BLaER1 treated with 17β-estradiol and CSF1 and Interleukin-3, amounts not matched to agents 10 nM and 100 nM (cell line): ENCODE measurements at regions not wholly inside any gene's neighbourhood (a gene's known extent, or its start where the extent isn't known, plus 50 kb on each side); places are given as distances from the start of the nearest gene placed in this dataset.
"Not testable (repeated sequence)": the region's sequence is repeated elsewhere in the genome, so short reads cannot be mapped to it uniquely, and the experiment has no call there.

Source experiments
- H3K27ac ChIP-seq, 11 experiments: shearing (Covaris generic); formaldehyde crosslinking; 2 replicates each; pipeline ENCODE4 v1.8.1; 2022
- H3K27me3 ChIP-seq, 11 experiments: shearing (Covaris generic); formaldehyde crosslinking; 2 replicates each; pipeline ENCODE4 v1.8.1; 2022
- H3K36me3 ChIP-seq, 11 experiments: shearing (Covaris generic); formaldehyde crosslinking; 2 replicates each; pipeline ENCODE4 v1.8.1; 2022
- H3K4me1 ChIP-seq, 10 experiments: shearing (Covaris generic); formaldehyde crosslinking; 2 replicates each; pipeline ENCODE4 v1.8.1; 2022
- H3K4me2 ChIP-seq, 11 experiments: shearing (Covaris generic); formaldehyde crosslinking; 2 replicates each; pipeline ENCODE4 v1.8.1; 2022
- H3K4me3 ChIP-seq, 10 experiments: shearing (Covaris generic); formaldehyde crosslinking; 2 replicates each; pipeline ENCODE4 v1.8.1; 2022
- H3K9ac ChIP-seq, 11 experiments: shearing (Covaris generic); formaldehyde crosslinking; 2 replicates each; pipeline ENCODE4 v1.8.1; 2022
- H3K9me3 ChIP-seq, 11 experiments: shearing (Covaris generic); formaldehyde crosslinking; replicated peaks in 1 of 11; 2 replicates each; pipeline ENCODE4 v1.8.1; 2022
- H4K20me1 ChIP-seq, 11 experiments: shearing (Covaris generic); formaldehyde crosslinking; 2 replicates each; pipeline ENCODE4 v1.8.1; 2022
- Cebpa-rat ChIP-seq, 11 experiments: shearing (Covaris generic); IDR thresholded peaks; 2 replicates each; pipeline ENCODE4 v1.8.1; 2022

DNA sequence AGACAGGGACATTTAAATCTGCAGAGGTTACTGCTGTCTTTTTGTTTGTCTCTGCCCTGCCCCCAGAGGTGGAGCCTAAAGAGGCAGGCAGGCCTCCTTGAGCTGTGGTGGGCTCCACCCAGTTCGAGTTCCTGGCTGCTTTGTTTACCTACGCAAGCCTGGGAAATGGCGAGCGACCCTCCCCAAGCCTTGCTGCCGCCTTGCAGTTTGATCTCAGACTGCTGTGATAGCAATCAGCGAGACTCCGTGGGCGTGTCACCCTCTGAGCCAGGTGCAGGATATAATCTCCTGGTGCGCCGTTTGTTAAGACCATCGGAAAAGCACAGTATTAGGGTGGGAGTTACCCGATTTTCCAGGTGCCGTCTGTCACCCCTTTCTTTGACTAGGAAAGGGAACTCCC, 93.3 kb downstream of the ANKRD30BL start:
- H3K9me3 ChIP-seq, result peaks cover 8 to 18% (median 11%) of the 10 kb centered on the region in 11 experiments; a peak in 19 of 22 replicates
- H3K4me2 ChIP-seq, H3K27me3 ChIP-seq, H3K4me3 ChIP-seq, H3K36me3 ChIP-seq, H3K4me1 ChIP-seq, H3K9ac ChIP-seq, H3K27ac ChIP-seq, H4K20me1 ChIP-seq: not testable (repeated sequence)

DNA sequence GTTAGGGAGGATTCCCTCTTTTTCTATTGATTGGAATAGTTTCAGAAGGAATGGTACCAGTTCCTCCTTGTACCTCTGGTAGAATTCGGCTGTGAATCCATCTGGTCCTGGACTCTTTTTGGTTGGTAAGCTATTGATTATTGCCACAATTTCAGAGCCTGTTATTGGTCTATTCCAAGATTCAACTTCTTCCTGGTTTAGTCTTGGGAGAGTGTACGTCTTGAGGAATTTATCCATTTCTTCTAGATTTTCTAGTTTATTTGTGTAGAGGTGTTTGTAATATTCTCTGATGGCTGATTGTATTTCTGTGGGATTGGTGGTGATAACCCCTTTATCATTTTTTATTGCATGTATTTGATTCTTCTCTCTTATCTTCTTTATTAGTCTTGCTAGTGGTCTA, 96.4 kb downstream of the ANKRD30BL start:
- H3K9me3 ChIP-seq, result peaks cover 8 to 18% (median 11%) of the 10 kb centered on the region in 11 experiments; a peak in 19 of 22 replicates
- H3K4me1 ChIP-seq, H3K9ac ChIP-seq, H3K4me3 ChIP-seq, H3K4me2 ChIP-seq, H3K27ac ChIP-seq, H4K20me1 ChIP-seq, H3K27me3 ChIP-seq, H3K36me3 ChIP-seq: not testable (repeated sequence)

DNA sequence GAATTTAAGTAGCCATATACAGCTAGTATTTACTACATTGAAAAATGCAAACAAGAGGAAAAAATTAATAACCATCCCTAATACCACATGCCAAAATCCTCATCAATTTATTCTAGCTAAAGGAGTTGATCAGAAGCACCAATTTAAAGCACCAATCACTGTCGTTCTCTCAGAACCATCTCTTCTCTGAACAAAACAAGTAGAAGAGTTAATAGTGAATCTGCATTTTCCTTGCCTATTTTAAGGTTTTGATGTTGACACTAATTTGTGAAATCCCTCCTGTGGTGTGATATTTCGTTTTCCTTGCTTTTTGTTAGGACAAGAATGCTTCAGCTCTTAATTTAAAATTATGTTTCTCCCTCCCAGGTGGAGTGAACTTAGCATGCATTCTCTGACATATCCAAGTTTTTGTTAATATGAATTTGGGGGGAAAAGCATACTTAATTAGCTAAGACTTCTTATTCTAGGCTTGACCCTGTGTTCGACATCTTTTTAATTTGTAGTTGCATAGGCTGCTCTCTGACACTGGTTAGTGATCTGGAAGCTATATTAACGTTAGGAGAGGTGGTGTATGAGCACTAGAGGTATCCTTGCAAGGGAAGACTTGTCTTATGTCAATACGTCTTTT, 122.0 kb downstream of the ANKRD30BL start:
- H3K9me3 ChIP-seq, H3K4me2 ChIP-seq, H3K36me3 ChIP-seq, H3K9ac ChIP-seq, H3K4me1 ChIP-seq, H3K4me3 ChIP-seq, H3K27ac ChIP-seq: not testable (repeated sequence)
- Histone ChIP-seq H3K27me3 (peaks cover 38 to 61% (median 55%) of the 10 kb centered on the region in 11 experiments), H4K20me1 (peaks cover 0 to 19% (median 3%) of the 10 kb centered on the region in 11 experiments; a peak in 4 of 22 replicates)

DNA sequence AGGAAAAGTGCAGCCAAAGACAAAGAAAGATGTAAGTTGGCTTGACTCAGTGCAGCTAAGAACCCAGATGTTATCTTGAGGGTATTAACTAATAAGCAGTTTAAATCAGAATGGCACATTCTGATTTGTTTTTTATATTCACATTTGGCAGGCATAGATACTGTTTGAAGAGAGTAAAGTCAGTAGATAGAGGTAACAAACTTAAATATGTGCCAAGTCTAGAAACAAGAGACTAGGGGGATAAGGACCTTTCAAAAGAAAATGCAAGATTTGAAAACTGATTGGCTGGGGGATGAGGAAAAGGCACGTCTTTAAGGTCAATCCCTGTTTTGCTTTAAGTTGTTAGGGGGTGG, 122.9 kb downstream of the ANKRD30BL start:
- Histone ChIP-seq H3K4me2 (peak overlapping the region; percentile 85 to 96 (median 94)), H3K4me3 (peak overlapping the region; percentile 59 to 74 (median 67)), H3K27me3 (peaks cover 38 to 61% (median 55%) of the 10 kb centered on the region in 11 experiments), H3K9ac (peak overlapping the region in 5 of 11 experiments; percentile 57 to 75 (median 65); a peak in 6 of 22 replicates), H4K20me1 (peaks cover 0 to 19% (median 3%) of the 10 kb centered on the region in 11 experiments; a peak in 4 of 22 replicates)
- H3K36me3 ChIP-seq, H3K27ac ChIP-seq, H3K9me3 ChIP-seq, H3K4me1 ChIP-seq: not testable (repeated sequence)

DNA sequence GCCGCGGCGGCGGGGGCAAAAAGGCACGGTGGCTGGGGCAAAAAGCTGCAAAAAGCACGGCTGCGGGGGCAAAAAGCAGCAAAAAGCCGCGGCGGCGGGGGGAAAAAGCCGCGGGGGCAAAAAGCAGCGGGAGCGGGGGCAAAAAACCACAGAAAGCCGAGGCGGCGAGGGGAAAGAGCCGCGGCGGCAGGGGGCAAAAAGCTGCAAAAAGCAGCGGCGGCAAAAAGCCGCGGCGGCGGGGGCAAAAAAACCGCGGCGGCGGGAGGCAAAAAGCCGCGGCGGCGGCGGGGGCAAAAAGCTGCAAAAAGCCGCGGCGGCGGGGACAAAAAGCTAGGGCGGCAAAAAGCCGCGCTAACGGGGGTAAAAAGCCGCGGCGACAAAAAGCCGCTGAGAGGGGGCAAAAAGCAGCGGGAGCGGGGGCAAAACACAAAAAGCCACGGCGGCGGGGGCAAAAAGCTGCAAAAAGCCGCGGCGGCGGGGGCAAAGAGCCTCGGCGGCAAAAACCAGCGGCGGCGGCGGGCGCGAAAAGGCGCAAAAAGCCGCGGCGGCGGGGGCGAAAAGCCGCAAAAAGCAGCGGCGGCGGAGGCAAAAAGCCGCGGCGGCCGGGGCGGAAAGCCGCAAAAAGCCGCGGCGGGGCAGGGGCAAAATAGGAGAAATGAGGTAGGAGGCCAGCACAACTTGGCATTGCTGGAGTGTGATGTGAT, 123.4 kb downstream of the ANKRD30BL start:
- no peak for TF ChIP-seq Cebpa-rat (IDR thresholded peaks at IDR 0.05)
- Histone ChIP-seq H3K9ac (peak overlapping the region; percentile 21 to 75 (median 61); a peak in 20 of 22 replicates), H3K4me1 (peaks cover 0 to 8% (median 0%) of the 10 kb centered on the region in 10 experiments; a peak in 3 of 20 replicates), H3K27me3 (peaks cover 38 to 61% (median 55%) of the 10 kb centered on the region in 11 experiments), H3K9me3 (peaks cover 0 to 6% (median 0%) of the 10 kb centered on the region in 11 experiments; a peak in 3 of 22 replicates), H3K36me3 (no peaks in the 10 kb centered on the region), H3K4me3 (peak overlapping the region; percentile 59 to 74 (median 67)), H3K27ac (no peak overlapping the region), H4K20me1 (peaks cover 0 to 19% (median 3%) of the 10 kb centered on the region in 11 experiments; a peak in 4 of 22 replicates), H3K4me2 (peak overlapping the region; percentile 85 to 96 (median 94))

DNA sequence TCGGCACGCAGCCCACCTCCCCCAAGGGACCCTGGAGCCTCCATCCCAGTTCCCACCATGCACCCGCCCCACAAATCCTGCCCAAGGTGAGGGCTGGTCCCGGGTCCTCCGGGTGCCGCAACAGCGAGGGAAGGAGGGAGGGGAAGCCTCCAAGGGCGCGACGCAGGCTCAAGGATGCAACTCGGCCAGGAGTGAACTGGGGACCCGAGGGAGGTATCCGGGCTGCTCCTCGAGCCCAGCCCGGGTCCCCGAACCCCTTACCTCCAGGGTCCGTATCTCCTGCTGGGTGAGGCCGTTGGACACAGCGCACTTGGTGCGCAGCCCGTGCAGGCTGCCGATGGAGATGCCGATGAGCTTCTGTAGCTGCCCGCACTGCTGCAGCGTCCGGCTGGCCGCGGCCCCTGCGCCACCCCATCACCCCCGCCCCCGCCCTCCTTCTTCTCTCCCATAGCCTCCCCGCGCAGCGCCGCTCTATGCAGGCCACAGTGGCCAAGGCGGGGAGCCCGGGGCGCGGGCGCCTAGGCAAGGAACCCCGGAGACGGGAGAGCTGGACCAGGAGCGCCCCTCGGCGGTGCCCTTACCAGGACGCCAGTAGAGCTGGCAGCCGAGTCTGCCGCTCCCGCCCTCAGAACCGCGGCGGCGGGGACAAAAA, 124.1 kb downstream of the ANKRD30BL start:
- peaks cover 0 to 6% (median 0%) of the 10 kb centered on the region in 11 experiments; a peak in 3 of 22 replicates for H3K9me3 ChIP-seq
- H3K27me3 ChIP-seq, result peaks cover 38 to 61% (median 55%) of the 10 kb centered on the region in 11 experiments
- no peaks in the 10 kb centered on the region for H3K36me3 ChIP-seq
- peaks cover 0 to 19% (median 3%) of the 10 kb centered on the region in 11 experiments; a peak in 4 of 22 replicates for H4K20me1 ChIP-seq
- peaks cover 0 to 8% (median 0%) of the 10 kb centered on the region in 10 experiments; a peak in 3 of 20 replicates for H3K4me1 ChIP-seq
- no peak overlapping the region for H3K27ac ChIP-seq
- peak overlapping the region; percentile 59 to 74 (median 67) for H3K4me3 ChIP-seq
- no peak for TF ChIP-seq Cebpa-rat (IDR thresholded peaks at IDR 0.05)
- peak overlapping the region; percentile 85 to 96 (median 94) for H3K4me2 ChIP-seq
- H3K9ac ChIP-seq, result peak overlapping the region in 10 of 11 experiments; percentile 47 to 75 (median 63); a peak in 18 of 22 replicates

DNA sequence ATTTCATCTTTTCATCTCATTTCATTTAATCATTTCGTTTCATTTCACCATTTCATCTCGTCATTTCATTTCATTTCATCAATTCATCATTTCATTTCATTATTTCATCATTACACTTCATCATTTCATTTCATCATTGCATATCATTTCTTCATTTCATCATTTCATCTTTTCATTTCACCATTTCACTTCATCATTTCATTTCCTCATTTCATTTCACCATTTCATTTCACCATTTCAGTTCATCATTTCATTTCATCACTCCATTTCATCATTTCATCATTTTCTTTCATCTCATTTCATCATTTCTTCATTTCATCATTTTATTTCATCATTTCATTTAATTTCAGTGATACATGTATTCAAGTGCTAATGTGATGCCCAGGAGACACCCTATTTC, 127.1 kb downstream of the ANKRD30BL start:
- Histone ChIP-seq H3K9ac (no peak overlapping the region), H3K4me3 (no peak overlapping the region), H3K9me3 (peaks cover 0 to 6% (median 0%) of the 10 kb centered on the region in 11 experiments; a peak in 3 of 22 replicates), H3K4me2 (no peak overlapping the region), H4K20me1 (peaks cover 0 to 19% (median 3%) of the 10 kb centered on the region in 11 experiments; a peak in 4 of 22 replicates), H3K27ac (no peak overlapping the region), H3K27me3 (peaks cover 30 to 45% (median 44%) of the 10 kb centered on the region in 11 experiments), H3K4me1 (peaks cover 0 to 8% (median 0%) of the 10 kb centered on the region in 10 experiments; a peak in 3 of 20 replicates), H3K36me3 (no peaks in the 10 kb centered on the region)
- TF ChIP-seq Cebpa-rat (IDR thresholded peaks at IDR 0.05), result no peak

DNA sequence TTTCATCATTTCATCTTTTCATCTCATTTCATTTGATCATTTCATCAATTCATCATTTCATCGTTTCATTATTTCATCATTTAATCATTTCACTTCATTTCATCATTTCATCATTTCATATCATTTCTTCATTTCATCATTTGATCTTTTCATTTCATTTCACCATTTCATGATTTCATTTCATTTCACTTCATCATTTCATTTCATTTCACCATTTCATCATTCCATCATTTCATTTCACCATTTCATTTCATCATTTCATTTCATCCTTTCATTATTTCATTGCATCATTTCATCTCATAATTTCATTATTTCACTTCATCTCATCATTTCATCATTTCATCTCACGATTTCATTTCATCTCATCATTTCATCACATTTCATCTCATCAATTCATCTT, 127.8 kb downstream of the ANKRD30BL start:
- Histone ChIP-seq H3K9ac (no peak overlapping the region), H3K4me2 (no peak overlapping the region), H3K9me3 (peaks cover 0 to 6% (median 0%) of the 10 kb centered on the region in 11 experiments; a peak in 3 of 22 replicates), H3K36me3 (no peaks in the 10 kb centered on the region), H3K27me3 (peaks cover 23 to 38% (median 37%) of the 10 kb centered on the region in 11 experiments), H4K20me1 (peaks cover 0 to 19% (median 3%) of the 10 kb centered on the region in 11 experiments; a peak in 4 of 22 replicates), H3K27ac (no peak overlapping the region), H3K4me1 (peaks cover 0 to 8% (median 0%) of the 10 kb centered on the region in 10 experiments; a peak in 3 of 20 replicates), H3K4me3 (no peak overlapping the region)
- TF ChIP-seq Cebpa-rat (IDR thresholded peaks at IDR 0.05), result no peak

DNA sequence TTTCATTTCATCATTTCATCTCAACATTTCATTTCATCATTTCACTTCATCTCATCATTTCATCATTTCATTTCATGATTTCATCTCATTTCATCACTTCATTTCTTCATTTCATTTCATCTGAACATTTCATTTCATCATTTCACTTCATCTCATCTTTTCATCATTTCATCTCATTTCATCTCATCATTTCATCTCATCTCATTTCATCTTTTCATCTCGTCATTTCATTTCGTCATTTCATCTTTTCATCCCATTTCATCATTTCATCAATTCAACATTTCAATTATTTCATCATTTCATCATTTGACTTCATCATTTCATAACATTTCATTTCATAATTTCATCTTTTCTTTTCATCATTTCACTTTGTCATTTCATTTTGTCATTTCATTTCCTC, 128.4 kb downstream of the ANKRD30BL start:
- H3K4me2 ChIP-seq, result no peak overlapping the region
- H3K4me3 ChIP-seq, result no peak overlapping the region
- TF ChIP-seq Cebpa-rat (IDR thresholded peaks at IDR 0.05), result no peak
- peaks cover 0 to 13% (median 2%) of the 10 kb centered on the region in 11 experiments; a peak in 4 of 22 replicates for H4K20me1 ChIP-seq
- no peak overlapping the region for H3K9ac ChIP-seq
- no peak overlapping the region for H3K27ac ChIP-seq
- H3K27me3 ChIP-seq, result peaks cover 17 to 32% (median 32%) of the 10 kb centered on the region in 11 experiments
- peaks cover 0 to 6% (median 0%) of the 10 kb centered on the region in 11 experiments; a peak in 3 of 22 replicates for H3K9me3 ChIP-seq
- H3K4me1 ChIP-seq, result peaks cover 0 to 8% (median 0%) of the 10 kb centered on the region in 10 experiments; a peak in 3 of 20 replicates
- H3K36me3 ChIP-seq, result no peaks in the 10 kb centered on the region

DNA sequence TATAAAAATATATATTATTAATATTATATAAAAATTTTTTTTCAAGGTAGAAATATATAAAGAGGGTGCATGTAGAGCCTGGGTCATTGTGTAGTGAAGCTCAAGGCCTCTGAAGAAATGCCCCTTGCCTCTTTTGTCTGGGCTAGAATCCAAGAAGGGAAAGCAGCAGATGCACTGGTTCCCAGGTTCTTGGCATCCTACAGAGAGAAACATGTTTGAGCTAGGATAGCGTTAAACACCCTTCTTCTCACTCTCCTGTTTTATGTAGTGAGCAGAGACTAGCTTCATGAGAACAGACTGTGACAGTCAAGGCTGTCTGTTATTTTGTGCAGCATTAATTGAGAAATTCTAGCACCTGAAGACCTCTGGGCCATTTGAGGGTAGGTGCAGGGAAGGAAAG, 149.7 kb downstream of the ANKRD30BL start:
- not testable (repeated sequence) for H3K27ac ChIP-seq, H3K4me3 ChIP-seq, H3K9ac ChIP-seq, H3K4me2 ChIP-seq, H4K20me1 ChIP-seq, H3K36me3 ChIP-seq, H3K4me1 ChIP-seq
- peaks cover 19 to 29% (median 22%) of the 10 kb centered on the region in 11 experiments for H3K27me3 ChIP-seq
- peaks cover 6 to 10% (median 8%) of the 10 kb centered on the region in 11 experiments for H3K9me3 ChIP-seq
